ENCODE measurements at regions not wholly inside any gene's neighbourhood (a gene's known extent, or its start where the extent isn't known, plus 50 kb on each side); places are given as distances from the start of the nearest gene placed in this dataset.
"Not testable (repeated sequence)": the region's sequence is repeated elsewhere in the genome, so short reads cannot be mapped to it uniquely, and the experiment has no call there.

- DNase-seq (ENCODE audit: low read depth in 2 of 2): no peak
These were observed 1356.6 kb downstream of the SLITRK5 start for GRCh38 chr13:89027694-89028306.

GRCh38 chr13:89029062-89029461 is 1357.9 kb downstream of the SLITRK5 start:
- DNase-seq (ENCODE audit: low read depth in 2 of 2): no peak

GRCh38 chr13:89034015-89034414 is 1362.8 kb downstream of the SLITRK5 start:
- no peak for DNase-seq (ENCODE audit: low read depth in 2 of 2)

GRCh38 chr13:89052699-89053098 is 1381.5 kb downstream of the SLITRK5 start:
- no peak for DNase-seq (ENCODE audit: low read depth in 2 of 2)

DNA sequence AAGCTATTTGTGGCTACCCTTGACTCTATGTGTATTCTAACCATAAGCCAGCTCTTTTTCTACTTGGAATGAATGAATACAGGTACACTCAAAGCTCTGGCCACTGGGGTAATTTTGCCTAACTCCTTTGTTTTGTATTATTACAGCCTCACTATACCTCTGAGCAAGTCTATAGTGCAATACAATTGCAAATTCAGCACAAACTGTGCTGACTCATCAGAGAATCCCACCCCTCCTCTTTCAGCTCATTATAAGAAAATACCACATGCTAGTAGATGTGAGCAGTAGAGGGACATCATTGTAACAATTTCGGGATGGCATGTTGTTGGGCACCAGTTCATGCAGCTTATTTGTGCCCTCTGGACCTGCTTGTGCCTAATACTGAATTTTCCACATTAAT is 1382.2 kb downstream of the SLITRK5 start:
- no peak for DNase-seq (ENCODE audit: low read depth in 2 of 2)

DNA sequence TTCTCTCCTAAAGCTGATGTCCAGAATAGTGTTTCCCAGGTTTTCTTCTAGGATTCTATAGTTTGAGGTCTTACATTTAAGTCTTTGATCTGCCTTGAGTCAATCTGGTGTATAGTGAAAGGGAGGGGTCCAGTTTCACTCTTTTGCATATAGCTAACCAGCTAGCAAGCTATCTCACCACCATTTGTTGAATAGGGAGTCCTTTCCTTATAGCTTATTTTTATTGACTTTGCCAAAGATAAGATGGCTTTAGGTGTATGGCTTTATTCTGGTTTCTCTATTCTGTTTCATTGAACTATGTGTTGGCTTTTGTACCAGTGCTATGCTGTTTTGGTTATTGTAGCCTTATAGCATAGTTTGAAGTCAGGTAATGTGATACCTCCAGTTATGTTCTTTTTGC is 1386.1 kb downstream of the SLITRK5 start:
- no peak for DNase-seq (ENCODE audit: low read depth in 2 of 2)

GRCh38 chr13:89057862-89058261 is 1386.7 kb downstream of the SLITRK5 start:
- no peak for DNase-seq (ENCODE audit: low read depth in 2 of 2)

DNA sequence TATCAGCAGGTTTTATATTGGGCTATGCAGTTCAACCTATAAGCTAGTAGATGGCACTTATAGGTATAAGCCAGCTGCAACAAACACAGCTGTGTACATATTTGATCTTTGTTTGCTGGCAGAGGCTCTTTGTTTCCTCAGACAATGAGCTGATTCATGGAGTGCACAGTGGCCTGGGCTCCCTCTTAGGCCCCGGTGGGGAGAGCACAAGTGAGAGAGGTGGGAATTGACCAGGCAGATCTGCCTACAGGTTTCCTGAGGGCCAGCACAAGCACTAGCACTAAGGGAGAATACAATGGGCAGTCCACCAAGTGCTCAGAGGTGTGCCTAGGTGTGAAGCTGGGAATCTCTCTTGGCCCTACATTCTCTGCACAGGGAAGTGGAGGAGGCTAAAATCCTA is 1390.7 kb downstream of the SLITRK5 start:
- no peak for DNase-seq (ENCODE audit: low read depth in 2 of 2)

DNA sequence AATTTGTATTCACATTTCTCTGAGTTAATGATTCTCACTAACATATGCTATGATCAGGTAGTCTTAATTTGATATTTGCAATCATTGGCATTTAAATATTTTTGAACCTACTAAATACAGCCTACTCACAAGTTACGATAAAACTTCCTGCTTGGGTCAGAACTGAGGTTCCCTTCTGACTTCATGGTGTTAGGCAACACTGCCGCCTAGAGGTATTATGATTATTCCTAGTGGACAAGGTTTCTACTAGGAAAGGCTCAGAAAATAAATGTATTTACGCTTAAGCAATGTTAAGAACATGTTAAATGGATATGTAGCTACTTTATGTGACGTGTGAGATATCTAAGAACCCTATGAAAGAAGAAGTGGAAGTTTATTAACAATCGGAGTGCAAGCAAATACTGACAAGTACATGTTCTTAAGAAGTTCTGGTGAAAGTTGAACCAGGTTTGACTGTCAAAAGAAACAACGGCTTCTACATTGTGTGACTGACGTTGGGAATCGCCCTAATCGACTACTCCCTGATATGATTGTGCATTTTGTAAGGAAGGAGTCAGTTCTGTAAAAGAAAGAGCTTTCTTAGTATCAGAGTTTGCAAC is 1395.8 kb downstream of the SLITRK5 start:
- no peak for DNase-seq (ENCODE audit: low read depth in 2 of 2)

GRCh38 chr13:89072979-89073378 is 1401.8 kb downstream of the SLITRK5 start:
- no peak for DNase-seq (ENCODE audit: low read depth in 2 of 2)

- no peak for DNase-seq (ENCODE audit: low read depth in 2 of 2)
These were observed 1405.5 kb downstream of the SLITRK5 start for GRCh38 chr13:89076622-89077021.

- DNase-seq (ENCODE audit: low read depth in 2 of 2): no peak
These were observed 1411.5 kb downstream of the SLITRK5 start for GRCh38 chr13:89082623-89083022.

DNA sequence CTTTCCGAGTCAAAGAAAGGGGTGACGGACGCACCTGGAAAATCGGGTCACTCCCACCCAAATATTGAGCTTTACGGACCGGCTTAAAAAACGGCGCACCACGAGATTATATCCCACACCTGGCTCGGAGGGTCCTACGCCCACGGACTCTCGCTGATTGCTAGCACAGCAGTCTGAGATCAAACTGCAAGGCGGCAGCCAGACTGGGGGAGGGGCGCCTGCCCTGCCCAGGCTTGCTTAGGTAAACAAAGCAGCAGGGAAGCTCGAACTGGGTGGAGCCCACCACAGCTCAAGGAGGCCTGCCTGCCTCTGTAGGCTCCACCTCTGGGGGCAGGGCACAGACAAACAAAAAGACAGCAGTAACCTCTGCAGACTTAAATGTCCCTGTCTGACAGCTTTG is 1416.9 kb downstream of the SLITRK5 start:
- not testable (repeated sequence) for DNase-seq (ENCODE audit: low read depth in 2 of 2)

GRCh38 chr13:89097994-89098393 is 1426.8 kb downstream of the SLITRK5 start:
- no peak for DNase-seq (ENCODE audit: low read depth in 2 of 2)

DNA sequence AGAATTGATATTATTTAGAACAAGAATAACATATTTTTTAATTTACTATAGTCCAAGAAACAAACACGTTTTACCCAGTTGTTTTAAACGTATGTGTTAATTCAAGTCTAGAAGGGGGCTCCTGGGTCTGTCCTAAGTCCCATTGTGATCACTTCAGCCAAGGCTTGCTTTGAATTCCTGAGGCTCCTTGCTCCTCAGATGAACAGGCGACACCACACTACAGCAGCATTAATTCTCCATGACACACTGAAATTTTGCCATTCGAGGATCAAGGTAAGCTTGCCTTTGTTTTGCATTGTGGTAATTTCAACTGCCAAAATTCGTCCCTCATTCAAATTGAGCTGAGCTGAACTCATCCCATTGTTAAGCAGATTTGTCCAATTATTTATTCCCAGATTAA is 1442.6 kb downstream of the SLITRK5 start:
- no peak for DNase-seq (ENCODE audit: low read depth in 2 of 2)

GRCh38 chr13:89115307-89115706 is 1444.1 kb downstream of the SLITRK5 start:
- DNase-seq (ENCODE audit: low read depth in 2 of 2): no peak

- DNase-seq (ENCODE audit: low read depth in 2 of 2): no peak
These were observed 1465.5 kb downstream of the SLITRK5 start for GRCh38 chr13:89136678-89137077.

GRCh38 chr13:89150362-89150761 is 1479.2 kb downstream of the SLITRK5 start:
- DNase-seq (ENCODE audit: low read depth in 2 of 2): no peak

DNA sequence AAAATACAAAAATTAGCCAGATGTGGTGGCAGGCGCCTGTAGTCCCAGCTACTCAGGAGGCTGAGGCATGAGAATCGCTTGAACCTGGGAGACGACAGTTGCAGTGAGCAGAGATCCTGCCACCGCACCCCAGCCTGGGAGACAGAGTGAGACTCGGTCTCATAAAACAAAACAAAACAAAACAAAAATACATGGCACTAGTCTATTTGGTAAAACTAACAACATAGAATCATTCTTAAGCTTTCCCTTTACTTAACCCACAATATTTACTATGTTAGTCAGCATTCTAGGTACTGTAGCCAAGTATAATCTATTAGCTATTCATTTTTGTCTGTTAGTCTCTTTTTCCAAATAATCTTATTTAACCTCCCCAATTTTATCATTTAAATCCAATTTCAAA is 1482.8 kb downstream of the SLITRK5 start:
- no peak for DNase-seq (ENCODE audit: low read depth in 2 of 2)

- no peak for DNase-seq (ENCODE audit: low read depth in 2 of 2)
These were observed 1491.9 kb downstream of the SLITRK5 start for GRCh38 chr13:89163096-89163495.

GRCh38 chr13:89165685-89166084 is 1494.5 kb downstream of the SLITRK5 start:
- no peak for DNase-seq (ENCODE audit: low read depth in 2 of 2)

DNA sequence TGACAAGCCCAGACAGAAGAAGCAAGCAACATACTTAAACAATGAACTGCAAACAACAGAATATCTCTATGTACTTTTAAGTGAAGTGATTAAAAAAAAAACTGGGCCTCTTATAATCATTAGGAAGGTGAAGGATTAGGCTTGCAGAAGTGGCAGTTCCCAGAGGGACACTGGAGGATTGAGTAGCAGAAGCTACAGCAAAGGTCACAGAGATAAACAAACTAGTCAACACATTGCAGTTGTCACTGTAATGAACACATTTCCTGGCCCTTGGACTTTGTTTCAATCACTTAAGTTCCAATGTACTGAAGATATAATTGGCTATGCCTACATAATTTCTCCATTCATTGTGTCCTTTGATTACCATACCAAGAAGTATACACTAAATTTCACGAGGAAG is 1498.8 kb downstream of the SLITRK5 start:
- DNase-seq (ENCODE audit: low read depth in 2 of 2): no peak

- DNase-seq (ENCODE audit: low read depth in 2 of 2): no peak
These were observed 1509.9 kb downstream of the SLITRK5 start for GRCh38 chr13:89181041-89181440.

- no peak for DNase-seq (ENCODE audit: low read depth in 2 of 2)
These were observed 1528.0 kb downstream of the SLITRK5 start for GRCh38 chr13:89199138-89199537.
